GM12878 (cell line): ENCODE measurements at regions not wholly inside any gene's neighbourhood (a gene's known extent, or its start where the extent isn't known, plus 50 kb on each side); places are given as distances from the start of the nearest gene placed in this dataset.

Experiments
- ATAC-seq: fragments of 200-7000 bp; cut with Tn5 transposase; 3 replicates; pipeline ENCODE4 v1.9.1; 2020; ENCODE audit warnings: mild to moderate bottlenecking, moderate library complexity
- BruUV-seq: library from RNA; stranded (reverse); fragments of 400-500 nt; replicated peaks from 2 replicates; lab custom pipeline; 2021; lab: Mats Ljungman, UMichigan
- CTCF ChIA-PET: fragments of 300-600 bp; sonication (Branson Sonifier 250); formaldehyde crosslinking; extraction: SDS; loops from one replicate; lab custom pipeline; 2021; ENCODE audit warnings: inconsistent platforms; lab: Yijun Ruan, JAX
- POLR2A ChIA-PET: fragments of 350-600 bp; formaldehyde crosslinking; extraction: SDS; loops from one replicate; lab custom pipeline; 2021; ENCODE audit warnings: inconsistent platforms; lab: Charles Lee
- RAD21 ChIA-PET: fragments of 300-600 bp; sonication (Branson Sonifier 250); formaldehyde crosslinking; loops from one replicate; lab custom pipeline; 2023; ENCODE audit warnings: antibody characterized with exemption; ENCODE audit not compliant: unreplicated experiment; lab: Charles Lee
- SMC1A ChIA-PET: fragments of 300-600 bp; sonication (Branson Sonifier 250); formaldehyde crosslinking; loops from one replicate; lab custom pipeline; 2023; ENCODE audit not compliant: unreplicated experiment, uncharacterized antibody; lab: Charles Lee
- DNase-seq: peaks from one replicate; pipeline ENCODE4 v3.0.0-alpha.2; 2011; ENCODE audit warnings: low read depth, low spot score
- FAIRE-seq: peaks from 3 replicates; lab custom pipeline; 2011; peaks lifted over from hg19 to GRCh38; lab: Jason Lieb, UNC
- H2AFZ ChIP-seq: 2 replicates; pipeline ENCODE4 v1.6.0; 2011; ENCODE audit warnings: low read depth, low read length, control low read depth; ENCODE audit not compliant: control insufficient read depth
- H3K27ac ChIP-seq: 2 replicates; pipeline ENCODE4 v1.5.1; 2011; ENCODE audit warnings: control low read depth; ENCODE audit not compliant: control insufficient read depth, insufficient read depth
- H3K27me3 ChIP-seq, 2 experiments: replicated peaks in 1 of 2; 2 replicates each; pipeline versions ENCODE4 v1.6.0 to v1.6.1; 2011; ENCODE audit warnings: low read length in 1 of 2; ENCODE audit not compliant: control insufficient read depth in 2 of 2, insufficient read depth in 2 of 2
- H3K36me3 ChIP-seq, 2 experiments: 2 replicates each; pipeline ENCODE4 v1.5.1; 2011; ENCODE audit warnings: low read length in 1 of 2; ENCODE audit not compliant: control insufficient read depth in 2 of 2, insufficient read depth in 2 of 2
- H3K4me1 ChIP-seq: 2 replicates; pipeline ENCODE4 v1.6.1; 2011; ENCODE audit warnings: mild to moderate bottlenecking, low read length, moderate library complexity, mixed read lengths; ENCODE audit not compliant: control insufficient read depth, insufficient read depth
- H3K4me2 ChIP-seq: 2 replicates; pipeline ENCODE4 v1.6.0; 2011; ENCODE audit warnings: control low read depth; ENCODE audit not compliant: control insufficient read depth, insufficient read depth
- H3K4me3 ChIP-seq: fragments of 200-600 bp; sonication (generic); 2 replicates; pipeline ENCODE4 v1.5.1; 2016
- H3K79me2 ChIP-seq: 2 replicates; pipeline ENCODE4 v1.6.0; 2011; ENCODE audit warnings: low read length; ENCODE audit not compliant: control insufficient read depth, insufficient read depth
- H3K9ac ChIP-seq: 2 replicates; pipeline ENCODE4 v1.8.0; 2011; ENCODE audit warnings: low read length, control low read depth, mixed read lengths; ENCODE audit not compliant: control insufficient read depth, insufficient read depth
- H3K9me3 ChIP-seq: replicated peaks from 3 replicates; pipeline ENCODE4 v1.5.1; 2011; ENCODE audit warnings: mild to moderate bottlenecking, low read length; ENCODE audit not compliant: control insufficient read depth, insufficient read depth
- H4K20me1 ChIP-seq: 2 replicates; pipeline ENCODE4 v1.6.0; 2011; ENCODE audit not compliant: control insufficient read depth, insufficient read depth
- ASH2L ChIP-seq: fragments of 300-600, 200-600 bp; sonication (generic); IDR thresholded peaks from 2 replicates; pipeline ENCODE4 v1.6.1; 2017; ENCODE audit warnings: low read depth, mild to moderate bottlenecking, borderline replicate concordance
- BCL11A ChIP-seq: IDR thresholded peaks from 2 replicates; pipeline ENCODE4 v1.6.1; 2011; ENCODE audit warnings: low read depth, low read length
- CBX3 ChIP-seq: fragments of 200-600 bp; sonication (generic); IDR thresholded peaks from 2 replicates; pipeline ENCODE4 v1.6.1; 2016; ENCODE audit warnings: low read depth, borderline replicate concordance
- ESRRA ChIP-seq: IDR thresholded peaks from 2 replicates; pipeline ENCODE4 v1.6.1; 2012; ENCODE audit warnings: mild to moderate bottlenecking, low read length, improper control_type of control experiment
- GABPA ChIP-seq: IDR thresholded peaks from 2 replicates; pipeline ENCODE4 v1.6.1; 2014; ENCODE audit warnings: antibody characterized with exemption, low read depth, mild to moderate bottlenecking, inconsistent platforms
- GATAD2B ChIP-seq: fragments of 450-650 bp; conservative IDR thresholded peaks from 2 replicates; pipeline ENCODE4 v1.6.1; 2017; ENCODE audit warnings: low read depth, mild to moderate bottlenecking, moderate library complexity
- HDGF ChIP-seq: fragments of 450-650 bp; IDR thresholded peaks from 2 replicates; pipeline ENCODE4 v1.6.1; 2016; ENCODE audit warnings: antibody characterized with exemption
- PAX5 ChIP-seq: IDR thresholded peaks from 2 replicates; pipeline ENCODE4 v1.6.1; 2011; ENCODE audit warnings: low read depth, low read length, borderline replicate concordance
- SMAD5 ChIP-seq: IDR thresholded peaks from 2 replicates; pipeline ENCODE4 v1.6.1; 2016; ENCODE audit warnings: antibody characterized with exemption, low read depth
- SP1 ChIP-seq: IDR thresholded peaks from one replicate; pipeline ENCODE4 v1.6.1; 2011; ENCODE audit warnings: low read depth, low read length
- TCF3 ChIP-seq: IDR thresholded peaks from 2 replicates; pipeline ENCODE4 v1.6.1; 2012; ENCODE audit warnings: low read depth, mild to moderate bottlenecking, low read length, borderline replicate concordance; ENCODE audit not compliant: insufficient read depth
- ZBTB11 ChIP-seq: fragments of 450-650 bp; formaldehyde crosslinking; IDR thresholded peaks from 2 replicates; pipeline ENCODE4 v1.5.0; 2022; ENCODE audit warnings: mild to moderate bottlenecking, missing genetic modification characterization
- ZNF207 ChIP-seq: fragments of 450-650 bp; IDR thresholded peaks from 2 replicates; pipeline ENCODE4 v1.6.1; 2014; ENCODE audit warnings: antibody characterized with exemption, mild to moderate bottlenecking, borderline replicate concordance
- WGBS: methylation state at CpG from one replicate; pipeline ENCODE4 v1.1.6; 2016; ENCODE audit warnings: low lambda C conversion rate; ENCODE audit not compliant: insufficient replicate concordance, insufficient coverage; ENCODE audit errors: missing lambda C conversion rate; 5-methylcytosine and 5-hydroxymethylcytosine counted together
- in situ Hi-C: fragments of 300-500 bp; cut with MboI; formaldehyde crosslinking; loops from 9 replicates; pipeline ENCODE4 v1.14.3; 2018; ENCODE audit warnings: mixed read lengths
- intact Hi-C: fragments of 100-400 bp; cut with micrococcal nuclease; formaldehyde crosslinking; loops from one replicate; pipeline ENCODE4 v1.14.2; 2022; ENCODE audit not compliant: unreplicated experiment
- TF ChIP-seq, protein P1 (sequence below): IDR thresholded peaks from 2 replicates; pipeline ENCODE4 v1.6.1; 2012; ENCODE audit warnings: low read depth, low read length, improper control_type of control experiment
- TF ChIP-seq, protein P2 (sequence below): fragments of 450-650 bp; IDR thresholded peaks from 2 replicates; pipeline ENCODE4 v1.6.1; 2014; ENCODE audit warnings: mild to moderate bottlenecking

DNA sequence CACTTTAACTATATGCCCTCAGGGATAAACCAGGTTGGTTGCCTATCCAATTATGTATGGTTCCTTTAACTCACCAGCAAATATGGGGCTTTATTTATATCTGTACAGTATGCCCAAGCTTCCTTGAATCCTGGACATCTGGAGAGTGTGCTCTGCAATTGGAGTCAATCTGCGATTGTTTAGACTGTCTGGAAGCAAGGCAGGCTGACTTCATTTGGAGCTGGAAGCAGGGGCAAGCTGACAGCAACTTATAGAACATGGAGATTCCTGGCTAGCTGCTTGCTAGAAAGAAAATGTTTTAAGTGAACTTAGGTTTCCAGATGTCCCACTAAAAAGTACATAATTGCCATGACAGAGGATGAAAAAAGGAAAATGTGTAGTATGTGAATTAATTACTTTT is 63.7 kb upstream of the TPRG1 start:
- no peaks in the 10 kb centered on the region for H3K36me3 ChIP-seq
- H4K20me1 ChIP-seq: no peaks in the 10 kb centered on the region
- no peak for TF ChIP-seq SMAD5
- TF ChIP-seq GATAD2B: no peak
- TF ChIP-seq GABPA: no peak
- TF ChIP-seq, protein P1, sequence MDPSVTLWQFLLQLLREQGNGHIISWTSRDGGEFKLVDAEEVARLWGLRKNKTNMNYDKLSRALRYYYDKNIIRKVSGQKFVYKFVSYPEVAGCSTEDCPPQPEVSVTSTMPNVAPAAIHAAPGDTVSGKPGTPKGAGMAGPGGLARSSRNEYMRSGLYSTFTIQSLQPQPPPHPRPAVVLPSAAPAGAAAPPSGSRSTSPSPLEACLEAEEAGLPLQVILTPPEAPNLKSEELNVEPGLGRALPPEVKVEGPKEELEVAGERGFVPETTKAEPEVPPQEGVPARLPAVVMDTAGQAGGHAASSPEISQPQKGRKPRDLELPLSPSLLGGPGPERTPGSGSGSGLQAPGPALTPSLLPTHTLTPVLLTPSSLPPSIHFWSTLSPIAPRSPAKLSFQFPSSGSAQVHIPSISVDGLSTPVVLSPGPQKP: no peak
- TF ChIP-seq HDGF: no peak
- TF ChIP-seq CBX3: no peak
- TF ChIP-seq BCL11A: no peak
- TF ChIP-seq PAX5: no peak
- in situ Hi-C loops: no loop called here
- no peaks in the 10 kb centered on the region for H3K9me3 ChIP-seq
- intact Hi-C loops: no loop called here
- ChIA-PET SMC1A (no interaction called here), CTCF (no interaction called here), RAD21 (no interaction called here), POLR2A (interaction anchor here (0.7 kb wide), 1 partner anchor 1383 kb away, joined by 4 read pairs; no protein-coding TSS in a partner anchor)
- DNase-seq (no peak), ATAC-seq (no peak), FAIRE-seq (no peak)
- 19% methylated on average over 1 of the region's 1 CpG for WGBS
- H3K27me3 ChIP-seq: no peaks in the 10 kb centered on the region; a peak in 1 of 4 replicates
- no peak overlapping the region for H2AFZ ChIP-seq
- no peaks in the 10 kb centered on the region for H3K4me1 ChIP-seq
- H3K27ac ChIP-seq: no peak overlapping the region
- BruUV-seq: no TSS peak
- H3K79me2 ChIP-seq: no peaks in the 10 kb centered on the region
- no peak overlapping the region for H3K4me2 ChIP-seq
- H3K9ac ChIP-seq: no peak overlapping the region
- no peak overlapping the region for H3K4me3 ChIP-seq

GRCh38 chr3:189108735-189109134 is 63.0 kb upstream of the TPRG1 start:
- RAD21 ChIA-PET: no interaction called here
- WGBS: 45% methylated on average over 3 of the region's 3 CpGs
- no peak for TF ChIP-seq SP1
- TF ChIP-seq GATAD2B: no peak
- no peak for TF ChIP-seq ZNF207
- TF ChIP-seq TCF3: no peak
- TF ChIP-seq ESRRA: no peak
- TF ChIP-seq ASH2L: no peak
- no peak for TF ChIP-seq ZBTB11
- TF ChIP-seq, protein P2, sequence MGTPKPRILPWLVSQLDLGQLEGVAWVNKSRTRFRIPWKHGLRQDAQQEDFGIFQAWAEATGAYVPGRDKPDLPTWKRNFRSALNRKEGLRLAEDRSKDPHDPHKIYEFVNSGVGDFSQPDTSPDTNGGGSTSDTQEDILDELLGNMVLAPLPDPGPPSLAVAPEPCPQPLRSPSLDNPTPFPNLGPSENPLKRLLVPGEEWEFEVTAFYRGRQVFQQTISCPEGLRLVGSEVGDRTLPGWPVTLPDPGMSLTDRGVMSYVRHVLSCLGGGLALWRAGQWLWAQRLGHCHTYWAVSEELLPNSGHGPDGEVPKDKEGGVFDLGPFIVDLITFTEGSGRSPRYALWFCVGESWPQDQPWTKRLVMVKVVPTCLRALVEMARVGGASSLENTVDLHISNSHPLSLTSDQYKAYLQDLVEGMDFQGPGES: no peak

More at GRCh38 chr3:189108735-189109134, 63.0 kb upstream of the TPRG1 start:
- intact Hi-C loops: no loop called here
- CTCF ChIA-PET: no interaction called here
- no peaks in the 10 kb centered on the region; a peak in 1 of 4 replicates for H3K27me3 ChIP-seq
- no peaks in the 10 kb centered on the region for H4K20me1 ChIP-seq
- DNase-seq (no peak), FAIRE-seq (no peak), ATAC-seq (no peak)
- no peaks in the 10 kb centered on the region for H3K36me3 ChIP-seq
- H3K4me3 ChIP-seq: no peak overlapping the region
- in situ Hi-C loops: no loop called here
- POLR2A ChIA-PET: no interaction called here
- no TSS peak for BruUV-seq
- no peak overlapping the region for H3K9ac ChIP-seq
- H3K9me3 ChIP-seq: no peaks in the 10 kb centered on the region
- no peak overlapping the region for H3K4me2 ChIP-seq
- SMC1A ChIA-PET: no interaction called here
- H3K4me1 ChIP-seq: no peaks in the 10 kb centered on the region
- no peaks in the 10 kb centered on the region for H3K79me2 ChIP-seq
- H3K27ac ChIP-seq: no peak overlapping the region
- no peak overlapping the region for H2AFZ ChIP-seq
